Esophagus muscularis mucosa (tissue), 4 donors: ENCODE measurements at regions not wholly inside any gene's neighbourhood (a gene's known extent, or its start where the extent isn't known, plus 50 kb on each side); places are given as distances from the start of the nearest gene placed in this dataset.

Experiments
- EP300 ChIP-seq: sonication (generic); formaldehyde crosslinking; IDR thresholded peaks from one replicate; pipeline ENCODE4 v1.6.1; 2017; ENCODE audit warnings: antibody characterized with exemption
- POLR2AphosphoS5 ChIP-seq, 2 donors: sonication (generic); formaldehyde crosslinking; IDR thresholded peaks; one replicate each; pipeline ENCODE4 v1.6.1; 2017; ENCODE audit warnings: antibody characterized with exemption in 2 of 2
- TF ChIP-seq, protein P1 (sequence below), 3 experiments: fragments of 200-600 bp in 2 of 3; fragments of 450-650 bp in 1 of 3; sonication (generic) in 2 of 3; IDR thresholded peaks; one replicate each; pipeline ENCODE4 v1.5.1; 2017 to 2019; ENCODE audit warnings: antibody characterized with exemption in 3 of 3, mild to moderate bottlenecking in 2 of 3, moderate library complexity in 1 of 3

DNA sequence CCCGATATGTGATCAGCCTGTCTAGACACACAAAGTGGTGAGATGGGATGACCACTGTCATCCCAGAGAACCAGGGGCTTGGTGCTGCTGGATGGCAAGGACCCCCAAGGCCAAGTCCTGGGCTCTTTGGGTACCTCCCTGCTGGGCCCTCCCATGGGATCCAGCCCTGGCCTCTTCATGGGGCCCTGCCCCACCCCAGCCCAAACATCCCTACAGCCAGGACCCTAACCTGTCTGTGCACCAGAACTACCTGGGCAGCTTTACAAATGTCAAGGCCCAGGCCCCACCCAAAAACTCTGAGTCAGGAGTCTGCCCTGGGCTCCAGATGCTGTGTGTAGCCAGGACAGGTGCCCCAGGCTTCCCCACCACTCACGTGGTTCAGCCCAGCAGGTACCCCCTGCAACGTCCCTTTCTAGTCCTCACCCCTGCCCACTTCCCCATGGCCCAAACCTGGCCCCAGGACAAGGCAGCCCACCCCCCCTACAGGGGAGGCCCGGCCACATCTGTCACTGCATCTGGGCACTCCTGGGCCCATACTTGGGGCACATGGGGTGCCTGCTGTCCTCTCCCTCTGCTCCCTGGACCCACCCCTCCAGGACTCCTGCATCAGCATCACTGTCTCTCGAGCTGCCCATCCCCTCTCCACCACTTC is 233.5 kb downstream of the TUBA3C start:
- TF ChIP-seq, protein P1, sequence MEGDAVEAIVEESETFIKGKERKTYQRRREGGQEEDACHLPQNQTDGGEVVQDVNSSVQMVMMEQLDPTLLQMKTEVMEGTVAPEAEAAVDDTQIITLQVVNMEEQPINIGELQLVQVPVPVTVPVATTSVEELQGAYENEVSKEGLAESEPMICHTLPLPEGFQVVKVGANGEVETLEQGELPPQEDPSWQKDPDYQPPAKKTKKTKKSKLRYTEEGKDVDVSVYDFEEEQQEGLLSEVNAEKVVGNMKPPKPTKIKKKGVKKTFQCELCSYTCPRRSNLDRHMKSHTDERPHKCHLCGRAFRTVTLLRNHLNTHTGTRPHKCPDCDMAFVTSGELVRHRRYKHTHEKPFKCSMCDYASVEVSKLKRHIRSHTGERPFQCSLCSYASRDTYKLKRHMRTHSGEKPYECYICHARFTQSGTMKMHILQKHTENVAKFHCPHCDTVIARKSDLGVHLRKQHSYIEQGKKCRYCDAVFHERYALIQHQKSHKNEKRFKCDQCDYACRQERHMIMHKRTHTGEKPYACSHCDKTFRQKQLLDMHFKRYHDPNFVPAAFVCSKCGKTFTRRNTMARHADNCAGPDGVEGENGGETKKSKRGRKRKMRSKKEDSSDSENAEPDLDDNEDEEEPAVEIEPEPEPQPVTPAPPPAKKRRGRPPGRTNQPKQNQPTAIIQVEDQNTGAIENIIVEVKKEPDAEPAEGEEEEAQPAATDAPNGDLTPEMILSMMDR (IDR thresholded peaks at IDR 0.05) = no peak
- TF ChIP-seq POLR2AphosphoS5 (IDR thresholded peaks at IDR 0.05) (no peak), EP300 (no peak)
